ENCODE measurements at regions not wholly inside any gene's neighbourhood (a gene's known extent, or its start where the extent isn't known, plus 50 kb on each side); places are given as distances from the start of the nearest gene placed in this dataset.

- no peak overlapping the region for H3K27ac ChIP-seq
- no peak overlapping the region for H3K4me2 ChIP-seq
- no peaks in the 10 kb centered on the region for H3K4me1 ChIP-seq (replicated peaks; ENCODE audit: insufficient read depth)
- no peak overlapping the region for H3K4me3 ChIP-seq
- H3F3A ChIP-seq (ENCODE audit: insufficient read depth, low read depth), result no peaks in the 10 kb centered on the region
- DNase-seq, result no peak
- TF ChIP-seq EZH2 (IDR thresholded peaks at IDR 0.05; ENCODE audit: low read depth), result no peak
- TF ChIP-seq CTCF (conservative IDR thresholded peaks at IDR 0.05), result no peak
- no peaks in the 10 kb centered on the region for H3K27me3 ChIP-seq (ENCODE audit: insufficient read depth, low read depth)
- no peaks in the 10 kb centered on the region for H3K9me3 ChIP-seq (ENCODE audit: insufficient read depth, low read depth)
- CTCF ChIA-PET, result no interaction called here
- H3K79me2 ChIP-seq (ENCODE audit: low read depth), result no peaks in the 10 kb centered on the region
- POLR2A ChIA-PET (ENCODE audit: unreplicated experiment), result no interaction called here
- no TSS peak for BruUV-seq (replicated peaks)
- no peaks in the 10 kb centered on the region for H4K20me1 ChIP-seq (ENCODE audit: insufficient read depth)
- H3K36me3 ChIP-seq (ENCODE audit: low read depth), result no peaks in the 10 kb centered on the region
- H3K9me2 ChIP-seq (ENCODE audit: insufficient read depth), result no peaks in the 10 kb centered on the region
- H2AFZ ChIP-seq, result no peak overlapping the region
- intact Hi-C loops (cut with micrococcal nuclease; ENCODE audit: unreplicated experiment), result no loop called here
These were observed 288.4 kb downstream of the ASXL3 start for GRCh38 chr18:33866386-33866785.

- intact Hi-C loops (cut with micrococcal nuclease; ENCODE audit: unreplicated experiment), result no loop called here
- Histone ChIP-seq H3K9me3 (ENCODE audit: insufficient read depth, low read depth) (no peaks in the 10 kb centered on the region), H3K9me2 (ENCODE audit: insufficient read depth) (no peaks in the 10 kb centered on the region), H3K79me2 (ENCODE audit: low read depth) (no peaks in the 10 kb centered on the region), H2AFZ (no peak overlapping the region), H3K36me3 (ENCODE audit: low read depth) (no peaks in the 10 kb centered on the region), H3F3A (ENCODE audit: insufficient read depth, low read depth) (no peaks in the 10 kb centered on the region), H3K27ac (no peak overlapping the region), H3K4me3 (no peak overlapping the region), H3K4me2 (no peak overlapping the region), H3K27me3 (ENCODE audit: insufficient read depth, low read depth) (no peaks in the 10 kb centered on the region), H3K4me1 (replicated peaks; ENCODE audit: insufficient read depth) (no peaks in the 10 kb centered on the region), H4K20me1 (ENCODE audit: insufficient read depth) (no peaks in the 10 kb centered on the region)
- ChIA-PET POLR2A (ENCODE audit: unreplicated experiment) (no interaction called here), CTCF (no interaction called here)
- no TSS peak for BruUV-seq (replicated peaks)
- TF ChIP-seq CTCF (conservative IDR thresholded peaks at IDR 0.05) (no peak), EZH2 (IDR thresholded peaks at IDR 0.05; ENCODE audit: low read depth) (no peak)
- DNase-seq, result no peak
These were observed 285.9 kb downstream of the ASXL3 start for GRCh38 chr18:33863912-33864311.

- ChIA-PET CTCF (no interaction called here), POLR2A (ENCODE audit: unreplicated experiment) (no interaction called here)
- H4K20me1 ChIP-seq (ENCODE audit: insufficient read depth), result no peaks in the 10 kb centered on the region
- H3K4me1 ChIP-seq (replicated peaks; ENCODE audit: insufficient read depth), result no peaks in the 10 kb centered on the region
- H2AFZ ChIP-seq, result no peak overlapping the region
- H3K9me3 ChIP-seq (ENCODE audit: insufficient read depth, low read depth), result no peaks in the 10 kb centered on the region
- intact Hi-C loops (cut with micrococcal nuclease; ENCODE audit: unreplicated experiment), result no loop called here
- no peaks in the 10 kb centered on the region for H3K36me3 ChIP-seq (ENCODE audit: low read depth)
- no peaks in the 10 kb centered on the region for H3K79me2 ChIP-seq (ENCODE audit: low read depth)
- DNase-seq, result no peak
- BruUV-seq (replicated peaks), result no TSS peak
- no peaks in the 10 kb centered on the region for H3K9me2 ChIP-seq (ENCODE audit: insufficient read depth)
- no peaks in the 10 kb centered on the region for H3K27me3 ChIP-seq (ENCODE audit: insufficient read depth, low read depth)
- no peak for TF ChIP-seq CTCF (conservative IDR thresholded peaks at IDR 0.05)
- TF ChIP-seq EZH2 (IDR thresholded peaks at IDR 0.05; ENCODE audit: low read depth), result no peak
- no peak overlapping the region for H3K27ac ChIP-seq
- H3K4me3 ChIP-seq, result no peak overlapping the region
- no peak overlapping the region for H3K4me2 ChIP-seq
- H3F3A ChIP-seq (ENCODE audit: insufficient read depth, low read depth), result no peaks in the 10 kb centered on the region
These were observed 276.8 kb downstream of the ASXL3 start for GRCh38 chr18:33854827-33855139.

Measured in PC-9 (cell line).